KMS-11 (cell line): ENCODE measurements at regions not wholly inside any gene's neighbourhood (a gene's known extent, or its start where the extent isn't known, plus 50 kb on each side); places are given as distances from the start of the nearest gene placed in this dataset.

Source experiments
- H2AFZ ChIP-seq: fragments of 200-600 bp; sonication (generic); 2 replicates; pipeline ENCODE4 v1.6.1; 2016; ENCODE audit warnings: antibody characterized with exemption, mixed run types, low read depth
- H3K27ac ChIP-seq: fragments of 200-600 bp; sonication (generic); 2 replicates; pipeline ENCODE4 v1.6.1; 2016; ENCODE audit warnings: mild to moderate bottlenecking, mixed run types
- H3K27me3 ChIP-seq: fragments of 200-600 bp; sonication (generic); 2 replicates; pipeline ENCODE4 v1.6.1; 2017; ENCODE audit warnings: mild to moderate bottlenecking, low read depth, mixed run types, moderate library complexity; ENCODE audit not compliant: insufficient read depth
- H3K36me3 ChIP-seq: fragments of 200-600 bp; sonication (generic); 2 replicates; pipeline ENCODE4 v1.6.1; 2017; ENCODE audit warnings: mild to moderate bottlenecking, mixed run types; ENCODE audit not compliant: insufficient read depth
- H3K4me1 ChIP-seq: fragments of 200-600 bp; sonication (generic); 2 replicates; pipeline ENCODE4 v1.6.1; 2016; ENCODE audit warnings: mild to moderate bottlenecking, low read depth, mixed run types; ENCODE audit not compliant: poor library complexity, severe bottlenecking
- H3K4me2 ChIP-seq: fragments of 200-600 bp; sonication (generic); 2 replicates; pipeline ENCODE4 v1.7.0; 2016; ENCODE audit warnings: mild to moderate bottlenecking, mixed run types
- H3K4me3 ChIP-seq: fragments of 200-600 bp; sonication (generic); IDR thresholded peaks from 2 replicates; pipeline ENCODE4 v1.6.1; 2017; ENCODE audit warnings: low read depth, low read length, mixed read lengths; ENCODE audit not compliant: insufficient read depth
- H3K79me2 ChIP-seq: fragments of 200-600 bp; sonication (generic); 2 replicates; pipeline ENCODE4 v1.6.1; 2016; ENCODE audit warnings: low read depth, mixed run types; ENCODE audit not compliant: insufficient read depth
- H3K9ac ChIP-seq: fragments of 200-600 bp; sonication (generic); 2 replicates; pipeline ENCODE4 v1.6.1; 2016; ENCODE audit warnings: mild to moderate bottlenecking, mixed run types
- H4K20me1 ChIP-seq: fragments of 200-600 bp; sonication (generic); 2 replicates; pipeline ENCODE4 v1.6.1; 2016; ENCODE audit warnings: mild to moderate bottlenecking, mixed run types; ENCODE audit not compliant: insufficient read depth
- CTCF ChIP-seq: fragments of 200-600 bp; sonication (generic); conservative IDR thresholded peaks from 2 replicates; pipeline ENCODE4 v1.6.1; 2017; ENCODE audit warnings: low read depth, mild to moderate bottlenecking, antibody characterized with exemption, low read length, moderate library complexity, mixed read lengths

GRCh38 chr4:187839765-187840164, 155.8 kb upstream of the ZFP42 start:
- H3K27ac ChIP-seq: no peak overlapping the region
- no peaks in the 10 kb centered on the region for H3K79me2 ChIP-seq
- H4K20me1 ChIP-seq: no peaks in the 10 kb centered on the region
- H2AFZ ChIP-seq: no peak overlapping the region
- no peak for TF ChIP-seq CTCF
- H3K4me1 ChIP-seq: no peaks in the 10 kb centered on the region
- H3K27me3 ChIP-seq: no peaks in the 10 kb centered on the region
- no peak overlapping the region for H3K4me3 ChIP-seq
- no peaks in the 10 kb centered on the region for H3K36me3 ChIP-seq
- H3K9ac ChIP-seq: no peak overlapping the region
- H3K4me2 ChIP-seq: no peak overlapping the region

GRCh38 chr4:187840814-187841213, 154.8 kb upstream of the ZFP42 start:
- no peaks in the 10 kb centered on the region for H4K20me1 ChIP-seq
- H2AFZ ChIP-seq: no peak overlapping the region
- no peaks in the 10 kb centered on the region for H3K4me1 ChIP-seq
- H3K4me3 ChIP-seq: no peak overlapping the region
- H3K36me3 ChIP-seq: no peaks in the 10 kb centered on the region
- H3K27me3 ChIP-seq: no peaks in the 10 kb centered on the region
- TF ChIP-seq CTCF: no peak
- no peaks in the 10 kb centered on the region for H3K79me2 ChIP-seq
- H3K27ac ChIP-seq: no peak overlapping the region
- no peak overlapping the region for H3K9ac ChIP-seq
- no peak overlapping the region for H3K4me2 ChIP-seq

GRCh38 chr4:187849556-187850225, 145.9 kb upstream of the ZFP42 start:
- Histone ChIP-seq H3K9ac (no peak overlapping the region), H3K4me2 (no peak overlapping the region), H3K27me3 (no peaks in the 10 kb centered on the region), H3K4me1 (no peaks in the 10 kb centered on the region), H3K36me3 (no peaks in the 10 kb centered on the region), H4K20me1 (no peaks in the 10 kb centered on the region), H3K27ac (no peak overlapping the region), H3K79me2 (no peaks in the 10 kb centered on the region), H2AFZ (no peak overlapping the region), H3K4me3 (no peak overlapping the region)
- no peak for TF ChIP-seq CTCF

GRCh38 chr4:187865914-187866313, 129.7 kb upstream of the ZFP42 start:
- Histone ChIP-seq H3K79me2 (no peaks in the 10 kb centered on the region), H3K27me3 (no peaks in the 10 kb centered on the region), H2AFZ (no peak overlapping the region), H3K4me1 (no peaks in the 10 kb centered on the region), H3K4me2 (no peak overlapping the region), H3K4me3 (no peak overlapping the region), H3K9ac (no peak overlapping the region), H4K20me1 (no peaks in the 10 kb centered on the region), H3K36me3 (no peaks in the 10 kb centered on the region), H3K27ac (no peak overlapping the region)
- TF ChIP-seq CTCF: no peak
